Hepatocyte (in vitro differentiated cells): ENCODE measurements at regions not wholly inside any gene's neighbourhood (a gene's known extent, or its start where the extent isn't known, plus 50 kb on each side); places are given as distances from the start of the nearest gene placed in this dataset.

Experiments used
- DNase-seq: peaks from one replicate; pipeline ENCODE4 v3.0.0-alpha.2; 2016; ENCODE audit warnings: low spot score
- H2AFZ ChIP-seq: fragments of 200-600 bp; sonication (generic); 2 replicates; pipeline ENCODE4 v1.6.0; 2016; ENCODE audit warnings: antibody characterized with exemption, mild to moderate bottlenecking
- H3K27ac ChIP-seq: fragments of 200-600 bp; sonication (generic); 2 replicates; pipeline ENCODE4 v1.5.1; 2016; ENCODE audit warnings: mild to moderate bottlenecking
- H3K27me3 ChIP-seq: fragments of 200-600 bp; sonication (generic); 2 replicates; pipeline ENCODE4 v1.6.1; 2016
- H3K36me3 ChIP-seq: fragments of 200-600 bp; sonication (generic); replicated peaks from 2 replicates; pipeline ENCODE4 v1.5.1; 2016; ENCODE audit warnings: low read depth; ENCODE audit not compliant: insufficient read depth
- H3K4me1 ChIP-seq: fragments of 200-600 bp; sonication (generic); 2 replicates; pipeline ENCODE4 v1.5.1; 2016; ENCODE audit warnings: mild to moderate bottlenecking, moderate library complexity; ENCODE audit not compliant: insufficient read depth
- H3K4me2 ChIP-seq: fragments of 200-600 bp; sonication (generic); 2 replicates; pipeline ENCODE4 v1.6.0; 2016
- H3K4me3 ChIP-seq: fragments of 200-600 bp; sonication (generic); 2 replicates; pipeline ENCODE4 v1.5.1; 2016; ENCODE audit warnings: mild to moderate bottlenecking
- H3K79me2 ChIP-seq: fragments of 200-600 bp; sonication (generic); 2 replicates; pipeline ENCODE4 v1.6.0; 2017; ENCODE audit warnings: mild to moderate bottlenecking
- H3K9me2 ChIP-seq: fragments of 200-600 bp; sonication (generic); replicated peaks from 2 replicates; pipeline ENCODE4 v1.6.0; 2017; ENCODE audit warnings: mild to moderate bottlenecking; ENCODE audit not compliant: insufficient read depth
- H3K9me3 ChIP-seq: fragments of 200-600 bp; sonication (generic); 2 replicates; pipeline ENCODE4 v1.5.1; 2016; ENCODE audit warnings: low read depth, mild to moderate bottlenecking
- H4K20me1 ChIP-seq: fragments of 200-600 bp; sonication (generic); 2 replicates; pipeline ENCODE4 v1.6.0; 2016; ENCODE audit warnings: mild to moderate bottlenecking; ENCODE audit not compliant: insufficient read depth, poor library complexity, severe bottlenecking
- EZH2 ChIP-seq: fragments of 200-600 bp; sonication (generic); IDR thresholded peaks from 2 replicates; pipeline ENCODE4 v1.6.1; 2016; ENCODE audit warnings: antibody characterized with exemption, mild to moderate bottlenecking, borderline replicate concordance
- EZH2phosphoT487 ChIP-seq: fragments of 200-600 bp; sonication (generic); IDR thresholded peaks from one replicate; pipeline ENCODE4 v1.6.1; 2018; ENCODE audit warnings: antibody characterized with exemption, mild to moderate bottlenecking, low read depth, moderate library complexity; ENCODE audit not compliant: unreplicated experiment, severe bottlenecking
- WGBS: methylation state at CpG from one replicate; pipeline ENCODE4 v1.1.6; 2016; ENCODE audit warnings: low lambda C conversion rate; ENCODE audit errors: missing lambda C conversion rate; 5-methylcytosine and 5-hydroxymethylcytosine counted together
- TF ChIP-seq, protein P1 (sequence below): fragments of 200-600 bp; sonication (generic); IDR thresholded peaks from 2 replicates; pipeline ENCODE4 v1.5.1; 2016; ENCODE audit warnings: antibody characterized with exemption, mild to moderate bottlenecking; ENCODE audit not compliant: poor library complexity

DNA sequence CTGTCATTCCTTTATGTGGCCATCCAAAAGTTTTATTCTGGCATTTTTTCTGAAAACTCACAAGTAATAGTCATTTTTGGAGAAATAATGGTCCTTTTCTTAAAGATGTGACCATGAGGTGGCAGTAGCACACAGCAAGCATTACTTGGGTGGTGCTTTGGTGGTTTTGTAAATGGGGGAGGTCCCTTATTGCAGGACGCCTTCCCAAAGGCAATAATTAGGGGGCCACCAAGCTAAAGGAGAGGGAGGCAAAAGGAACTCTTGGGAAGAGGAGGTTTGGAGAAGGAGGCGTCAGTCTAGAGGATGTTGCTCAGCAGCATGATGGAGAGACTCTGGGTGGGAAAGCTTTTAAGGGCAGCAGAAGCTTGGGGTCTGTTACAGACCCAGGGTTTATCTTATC is 422.6 kb upstream of the MMS22L start:
- DNase-seq: no peak
- H3K4me2 ChIP-seq: no peak overlapping the region
- no peak overlapping the region for H3K27ac ChIP-seq
- H4K20me1 ChIP-seq: no peaks in the 10 kb centered on the region
- no peaks in the 10 kb centered on the region for H3K9me3 ChIP-seq
- no peaks in the 10 kb centered on the region for H3K4me1 ChIP-seq
- no peaks in the 10 kb centered on the region for H3K36me3 ChIP-seq
- H3K27me3 ChIP-seq: no peaks in the 10 kb centered on the region
- H2AFZ ChIP-seq: no peak overlapping the region
- no peaks in the 10 kb centered on the region for H3K79me2 ChIP-seq
- no peaks in the 10 kb centered on the region for H3K9me2 ChIP-seq
- no peak for TF ChIP-seq EZH2phosphoT487
- no peak for TF ChIP-seq EZH2
- TF ChIP-seq, protein P1, sequence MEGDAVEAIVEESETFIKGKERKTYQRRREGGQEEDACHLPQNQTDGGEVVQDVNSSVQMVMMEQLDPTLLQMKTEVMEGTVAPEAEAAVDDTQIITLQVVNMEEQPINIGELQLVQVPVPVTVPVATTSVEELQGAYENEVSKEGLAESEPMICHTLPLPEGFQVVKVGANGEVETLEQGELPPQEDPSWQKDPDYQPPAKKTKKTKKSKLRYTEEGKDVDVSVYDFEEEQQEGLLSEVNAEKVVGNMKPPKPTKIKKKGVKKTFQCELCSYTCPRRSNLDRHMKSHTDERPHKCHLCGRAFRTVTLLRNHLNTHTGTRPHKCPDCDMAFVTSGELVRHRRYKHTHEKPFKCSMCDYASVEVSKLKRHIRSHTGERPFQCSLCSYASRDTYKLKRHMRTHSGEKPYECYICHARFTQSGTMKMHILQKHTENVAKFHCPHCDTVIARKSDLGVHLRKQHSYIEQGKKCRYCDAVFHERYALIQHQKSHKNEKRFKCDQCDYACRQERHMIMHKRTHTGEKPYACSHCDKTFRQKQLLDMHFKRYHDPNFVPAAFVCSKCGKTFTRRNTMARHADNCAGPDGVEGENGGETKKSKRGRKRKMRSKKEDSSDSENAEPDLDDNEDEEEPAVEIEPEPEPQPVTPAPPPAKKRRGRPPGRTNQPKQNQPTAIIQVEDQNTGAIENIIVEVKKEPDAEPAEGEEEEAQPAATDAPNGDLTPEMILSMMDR: peak; percentile 53
- no peak overlapping the region for H3K4me3 ChIP-seq
- WGBS: 36% methylated on average over 2 of the region's 2 CpGs

GRCh38 chr6:97712751-97713150 is 429.7 kb upstream of the MMS22L start:
- TF ChIP-seq, protein P1: no peak
- TF ChIP-seq EZH2: no peak
- DNase-seq: no peak
- H3K4me1 ChIP-seq: no peaks in the 10 kb centered on the region

GRCh38 chr6:97714772-97715171 is 431.8 kb upstream of the MMS22L start:
- no peaks in the 10 kb centered on the region for H3K9me3 ChIP-seq
- H3K27ac ChIP-seq: no peak overlapping the region
- H3K4me1 ChIP-seq: no peaks in the 10 kb centered on the region
- DNase-seq: no peak
- no peak overlapping the region for H2AFZ ChIP-seq
- no peaks in the 10 kb centered on the region for H3K36me3 ChIP-seq
- no peak overlapping the region for H3K4me3 ChIP-seq
- H3K4me2 ChIP-seq: no peak overlapping the region
- no peaks in the 10 kb centered on the region for H3K27me3 ChIP-seq
- no peak for TF ChIP-seq EZH2phosphoT487
- TF ChIP-seq EZH2: no peak
- TF ChIP-seq, protein P1: no peak
- H3K79me2 ChIP-seq: no peaks in the 10 kb centered on the region
- H4K20me1 ChIP-seq: no peaks in the 10 kb centered on the region
- no peaks in the 10 kb centered on the region for H3K9me2 ChIP-seq

More at GRCh38 chr6:97712751-97713150, 429.7 kb upstream of the MMS22L start:
- Histone ChIP-seq H3K27ac (no peak overlapping the region), H3K27me3 (no peaks in the 10 kb centered on the region), H3K36me3 (no peaks in the 10 kb centered on the region), H3K9me2 (no peaks in the 10 kb centered on the region), H3K9me3 (no peaks in the 10 kb centered on the region), H4K20me1 (no peaks in the 10 kb centered on the region), H3K79me2 (no peaks in the 10 kb centered on the region), H3K4me3 (no peak overlapping the region), H3K4me2 (no peak overlapping the region), H2AFZ (no peak overlapping the region)
- 87% methylated on average over 4 of the region's 4 CpGs for WGBS

- no peak for DNase-seq
- H3K9me2 ChIP-seq: no peaks in the 10 kb centered on the region
- WGBS: 81% methylated on average over 3 of the region's 3 CpGs
- H3K4me3 ChIP-seq: no peak overlapping the region
- no peak overlapping the region for H3K27ac ChIP-seq
- H3K4me1 ChIP-seq: no peaks in the 10 kb centered on the region
- H3K9me3 ChIP-seq: no peaks in the 10 kb centered on the region
- H2AFZ ChIP-seq: no peak overlapping the region
- no peaks in the 10 kb centered on the region for H3K27me3 ChIP-seq
- TF ChIP-seq EZH2: no peak
- TF ChIP-seq, protein P1: no peak
- TF ChIP-seq EZH2phosphoT487: no peak
- no peaks in the 10 kb centered on the region for H3K36me3 ChIP-seq
- H3K4me2 ChIP-seq: no peak overlapping the region
- H4K20me1 ChIP-seq: no peaks in the 10 kb centered on the region
- H3K79me2 ChIP-seq: no peaks in the 10 kb centered on the region
These were observed 434.1 kb upstream of the MMS22L start for GRCh38 chr6:97717086-97717485.
